ENCODE measurements at regions not wholly inside any gene's neighbourhood (a gene's known extent, or its start where the extent isn't known, plus 50 kb on each side); places are given as distances from the start of the nearest gene placed in this dataset.

DNA sequence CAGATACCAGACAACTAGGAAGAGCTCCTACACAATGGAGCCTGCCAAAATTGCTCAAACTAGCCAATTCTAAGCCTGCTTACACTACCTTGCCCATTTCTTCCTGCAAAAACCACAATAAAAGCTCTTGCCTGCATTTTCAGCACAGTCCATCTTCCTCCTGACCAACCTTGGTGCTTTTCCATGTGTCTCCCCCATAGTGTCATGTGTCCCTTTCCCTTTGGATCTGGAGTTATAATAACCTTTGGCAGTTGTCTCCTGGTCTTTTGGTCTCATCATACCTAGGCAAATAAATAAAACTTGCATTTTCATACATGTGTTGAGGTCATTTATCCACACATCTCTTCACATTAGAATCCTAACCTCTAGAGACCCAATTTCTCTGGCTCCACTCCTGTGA, 203.1 kb upstream of the TRPC4 start:
- no peak for TF ChIP-seq EZH2phosphoT487 (IDR thresholded peaks at IDR 0.05; ENCODE audit: low read depth, severe bottlenecking, unreplicated experiment)
- TF ChIP-seq, protein P1, sequence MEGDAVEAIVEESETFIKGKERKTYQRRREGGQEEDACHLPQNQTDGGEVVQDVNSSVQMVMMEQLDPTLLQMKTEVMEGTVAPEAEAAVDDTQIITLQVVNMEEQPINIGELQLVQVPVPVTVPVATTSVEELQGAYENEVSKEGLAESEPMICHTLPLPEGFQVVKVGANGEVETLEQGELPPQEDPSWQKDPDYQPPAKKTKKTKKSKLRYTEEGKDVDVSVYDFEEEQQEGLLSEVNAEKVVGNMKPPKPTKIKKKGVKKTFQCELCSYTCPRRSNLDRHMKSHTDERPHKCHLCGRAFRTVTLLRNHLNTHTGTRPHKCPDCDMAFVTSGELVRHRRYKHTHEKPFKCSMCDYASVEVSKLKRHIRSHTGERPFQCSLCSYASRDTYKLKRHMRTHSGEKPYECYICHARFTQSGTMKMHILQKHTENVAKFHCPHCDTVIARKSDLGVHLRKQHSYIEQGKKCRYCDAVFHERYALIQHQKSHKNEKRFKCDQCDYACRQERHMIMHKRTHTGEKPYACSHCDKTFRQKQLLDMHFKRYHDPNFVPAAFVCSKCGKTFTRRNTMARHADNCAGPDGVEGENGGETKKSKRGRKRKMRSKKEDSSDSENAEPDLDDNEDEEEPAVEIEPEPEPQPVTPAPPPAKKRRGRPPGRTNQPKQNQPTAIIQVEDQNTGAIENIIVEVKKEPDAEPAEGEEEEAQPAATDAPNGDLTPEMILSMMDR (IDR thresholded peaks at IDR 0.05; ENCODE audit: poor library complexity) = no peak
